H1 (cell line): ENCODE measurements at regions not wholly inside any gene's neighbourhood (a gene's known extent, or its start where the extent isn't known, plus 50 kb on each side); places are given as distances from the start of the nearest gene placed in this dataset.

ENCODE experiments used
- CEBPB ChIP-seq: IDR thresholded peaks from 2 replicates; pipeline ENCODE4 v1.6.1; 2012; ENCODE audit warnings: low read depth, low read length
- EZH2 ChIP-seq: fragments of 200-600 bp; sonication (generic); IDR thresholded peaks from 2 replicates; pipeline ENCODE4 v1.7.1; 2012; ENCODE audit warnings: low read depth, mild to moderate bottlenecking, moderate library complexity, low read length, inconsistent platforms; ENCODE audit not compliant: severe bottlenecking
- KDM1A ChIP-seq: fragments of 200-600, 300-600 bp; sonication (generic); IDR thresholded peaks from 2 replicates; pipeline ENCODE4 v1.7.1; 2016; ENCODE audit warnings: mild to moderate bottlenecking, low read length, borderline replicate concordance
- TF ChIP-seq, protein P1 (sequence below), 3 experiments: IDR thresholded peaks; 1 replicate in 2 of 3; 2 replicates in 1 of 3; pipeline versions ENCODE4 v1.5.1 to v1.6.1; 2011; ENCODE audit warnings: low read length in 3 of 3, mild to moderate bottlenecking in 3 of 3, inconsistent platforms in 2 of 3, low read depth in 1 of 3, moderate library complexity in 1 of 3; ENCODE audit not compliant: insufficient read depth in 1 of 3; ENCODE audit errors: control extremely low read depth in 1 of 3

DNA sequence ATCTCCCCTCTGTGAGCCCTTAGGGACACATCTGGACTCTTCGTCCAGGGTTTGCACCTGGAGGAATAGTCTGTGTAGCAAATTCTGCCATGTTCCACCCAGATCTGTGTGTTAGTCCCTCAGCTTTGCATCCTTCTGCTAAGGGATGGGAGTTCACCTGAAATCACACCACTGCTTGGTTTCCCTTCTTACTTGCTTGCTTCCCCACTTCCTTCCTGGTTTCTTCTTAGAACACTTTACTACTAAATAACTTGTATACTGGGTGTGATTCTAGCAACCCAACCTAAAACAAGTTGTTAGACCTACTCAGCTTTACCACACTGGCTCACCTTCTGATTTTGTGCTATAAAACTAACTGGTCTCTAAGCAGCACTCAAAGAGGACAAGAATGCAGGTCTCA, 202.6 kb upstream of the MAP3K1 start:
- TF ChIP-seq EZH2 (no peak), KDM1A (no peak), CEBPB (no peak)
- TF ChIP-seq, protein P1, sequence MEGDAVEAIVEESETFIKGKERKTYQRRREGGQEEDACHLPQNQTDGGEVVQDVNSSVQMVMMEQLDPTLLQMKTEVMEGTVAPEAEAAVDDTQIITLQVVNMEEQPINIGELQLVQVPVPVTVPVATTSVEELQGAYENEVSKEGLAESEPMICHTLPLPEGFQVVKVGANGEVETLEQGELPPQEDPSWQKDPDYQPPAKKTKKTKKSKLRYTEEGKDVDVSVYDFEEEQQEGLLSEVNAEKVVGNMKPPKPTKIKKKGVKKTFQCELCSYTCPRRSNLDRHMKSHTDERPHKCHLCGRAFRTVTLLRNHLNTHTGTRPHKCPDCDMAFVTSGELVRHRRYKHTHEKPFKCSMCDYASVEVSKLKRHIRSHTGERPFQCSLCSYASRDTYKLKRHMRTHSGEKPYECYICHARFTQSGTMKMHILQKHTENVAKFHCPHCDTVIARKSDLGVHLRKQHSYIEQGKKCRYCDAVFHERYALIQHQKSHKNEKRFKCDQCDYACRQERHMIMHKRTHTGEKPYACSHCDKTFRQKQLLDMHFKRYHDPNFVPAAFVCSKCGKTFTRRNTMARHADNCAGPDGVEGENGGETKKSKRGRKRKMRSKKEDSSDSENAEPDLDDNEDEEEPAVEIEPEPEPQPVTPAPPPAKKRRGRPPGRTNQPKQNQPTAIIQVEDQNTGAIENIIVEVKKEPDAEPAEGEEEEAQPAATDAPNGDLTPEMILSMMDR (IDR thresholded peaks at IDR 0.05; ENCODE audit: control extremely low read depth in 1 of 3, insufficient read depth in 1 of 3, low read depth in 1 of 3, low read length in 3 of 3), result no peak
